DMS114 treated with DMSO at 0.1 percent for 48 hours (cell line): ENCODE measurements at regions not wholly inside any gene's neighbourhood (a gene's known extent, or its start where the extent isn't known, plus 50 kb on each side); places are given as distances from the start of the nearest gene placed in this dataset.

Source experiments
- DNase-seq: peaks from one replicate; lab custom pipeline; 2025; ENCODE audit not compliant: unreplicated experiment; lab: John Stamatoyannopoulos, UW

- DNase-seq, result peak; percentile 35
Measured at GRCh38 chr18:26621161-26622026, 73.0 kb upstream of the KCTD1 start.

GRCh38 chr18:26619350-26619749, 71.0 kb upstream of the KCTD1 start:
- DNase-seq, result no peak

- DNase-seq, result no peak
Measured at GRCh38 chr18:26618135-26618534, 69.8 kb upstream of the KCTD1 start.

- DNase-seq, result no peak
Measured at GRCh38 chr18:26617151-26617554, 68.8 kb upstream of the KCTD1 start.

- DNase-seq, result no peak
Measured at GRCh38 chr18:26614374-26614773, 66.0 kb upstream of the KCTD1 start.
